ENCODE measurements at regions not wholly inside any gene's neighbourhood (a gene's known extent, or its start where the extent isn't known, plus 50 kb on each side); places are given as distances from the start of the nearest gene placed in this dataset.

GRCh38 chr15:35320158-35320780 lies 225.7 kb downstream of the DPH6 start:
- peak; percentile 85 for DNase-seq

DNA sequence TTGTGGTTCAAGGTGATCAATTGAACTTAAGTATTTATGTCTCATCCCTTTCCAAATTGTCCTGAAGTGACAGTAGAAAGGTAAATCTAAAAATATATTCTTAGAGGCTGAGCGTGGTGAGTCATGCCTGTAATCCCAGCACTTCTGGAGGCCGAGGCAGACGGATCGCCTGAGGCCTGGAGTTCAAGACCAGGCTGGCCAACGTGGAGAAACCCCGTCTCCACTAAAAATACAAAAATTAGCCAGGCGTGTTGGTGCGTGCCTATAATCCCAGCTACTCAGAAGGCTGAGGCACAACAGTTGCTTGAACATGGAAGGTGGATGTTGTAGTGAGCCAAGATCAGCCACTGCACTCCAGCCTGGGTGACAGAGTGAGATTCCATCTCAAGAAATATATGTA lies 226.6 kb downstream of the DPH6 start:
- peak; percentile 70 for DNase-seq

DNA sequence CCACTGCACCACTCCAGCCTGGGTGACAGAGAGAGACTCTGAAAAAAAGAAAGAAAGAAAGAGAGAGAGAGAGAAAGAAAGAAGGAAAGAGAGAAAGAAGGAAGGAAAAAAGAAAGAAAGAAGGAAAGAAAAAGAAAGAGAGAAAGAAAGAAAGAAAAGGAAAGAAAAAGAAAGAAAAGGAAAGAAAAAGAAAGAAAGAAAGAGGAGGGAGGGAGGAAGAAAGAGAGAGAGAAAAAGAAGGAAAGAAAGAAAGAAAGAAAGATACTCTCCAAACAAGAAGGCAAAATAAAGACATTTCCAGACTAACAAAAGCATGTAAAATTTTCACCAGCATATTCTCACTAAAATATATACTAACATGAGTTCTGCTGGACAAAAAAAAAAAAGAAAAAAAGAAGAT lies 228.7 kb downstream of the DPH6 start:
- no peak for DNase-seq

- peak; percentile 37 for DNase-seq
Measured at GRCh38 chr15:35312344-35312743, 227.2 kb upstream of the NANOGP8 start.

GRCh38 chr15:35311615-35312014 lies 226.5 kb upstream of the NANOGP8 start:
- no peak for DNase-seq

GRCh38 chr15:35309886-35310285 lies 224.8 kb upstream of the NANOGP8 start:
- DNase-seq = no peak

DNA sequence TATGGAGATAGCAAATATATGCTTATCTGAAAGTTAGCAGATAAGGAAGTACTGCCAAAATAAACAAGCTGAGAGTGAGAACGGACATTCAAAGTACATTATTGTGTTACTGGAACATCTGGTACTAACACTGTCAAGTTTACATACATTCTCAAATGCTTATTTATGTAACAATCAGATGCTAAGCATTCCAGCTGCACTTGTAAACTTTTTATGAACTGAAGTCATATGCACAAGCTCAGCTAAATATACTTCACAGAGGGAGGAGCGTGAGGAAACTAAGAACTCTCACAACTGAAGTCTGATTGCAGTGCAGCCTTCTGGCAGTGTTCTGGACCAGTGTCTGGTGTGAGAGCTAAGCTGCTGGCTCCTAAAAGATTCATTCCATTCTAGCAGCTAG lies 223.7 kb upstream of the NANOGP8 start:
- peak; percentile 81 for DNase-seq

- DNase-seq = no peak
Measured at GRCh38 chr15:35307676-35308075, 222.6 kb upstream of the NANOGP8 start.

GRCh38 chr15:35307026-35307425 lies 221.9 kb upstream of the NANOGP8 start:
- peak; percentile 82 for DNase-seq

DNA sequence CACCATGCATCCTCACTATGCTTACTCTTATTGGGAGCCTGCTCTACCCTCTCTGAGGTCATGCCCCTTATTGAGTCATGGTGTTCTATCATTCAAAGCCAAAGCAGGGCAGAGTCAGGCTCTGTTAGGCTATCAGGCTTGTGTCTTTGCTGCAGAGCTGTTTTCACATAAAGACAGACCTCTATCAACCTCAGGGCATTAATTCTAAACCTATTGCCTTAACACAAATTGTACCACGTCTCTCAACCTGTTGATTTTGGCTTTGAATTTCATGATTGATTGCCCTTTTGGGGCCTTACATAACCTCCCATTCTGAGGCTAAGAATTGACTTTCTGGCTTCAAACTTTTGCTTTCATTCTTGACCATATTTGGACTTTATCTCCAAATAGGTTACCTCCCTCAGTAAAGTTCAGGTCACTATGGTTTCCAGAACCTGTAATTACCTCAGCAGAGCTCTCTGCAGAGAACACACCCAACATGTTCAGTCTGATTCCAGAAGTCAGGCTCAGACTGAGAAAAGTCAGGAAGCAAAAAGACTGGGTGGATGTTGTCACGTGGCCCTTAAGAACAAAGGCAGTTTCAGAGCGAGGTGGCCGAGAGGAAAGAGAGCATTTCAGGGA lies 221.4 kb upstream of the NANOGP8 start:
- peak; percentile 97 for DNase-seq

- DNase-seq = peak; percentile 80
Measured at GRCh38 chr15:35305946-35306345, 220.9 kb upstream of the NANOGP8 start.

- no peak for DNase-seq
Measured at GRCh38 chr15:35305031-35305550, 220.0 kb upstream of the NANOGP8 start.

DNA sequence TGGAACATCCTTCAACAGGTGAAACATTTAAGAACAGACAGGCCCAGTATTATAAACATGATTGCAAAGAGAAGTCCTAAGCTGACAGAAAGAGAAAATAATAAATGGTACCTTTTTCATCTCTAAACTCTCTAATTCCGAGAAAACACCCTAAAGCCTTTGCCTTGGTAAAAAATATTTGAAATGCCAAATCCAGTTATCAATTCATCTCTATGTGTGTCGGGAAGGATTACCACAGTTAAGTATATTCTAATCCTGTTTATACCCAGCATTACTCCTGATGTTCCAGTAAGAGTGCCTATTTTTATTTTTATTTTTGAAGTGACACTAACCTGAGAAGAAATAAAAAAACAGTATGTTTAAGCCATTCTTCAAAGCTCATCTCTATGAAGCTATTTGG lies 219.3 kb upstream of the NANOGP8 start:
- no peak for DNase-seq

GRCh38 chr15:35302334-35302733 lies 217.2 kb upstream of the NANOGP8 start:
- DNase-seq = peak; percentile 75

DNA sequence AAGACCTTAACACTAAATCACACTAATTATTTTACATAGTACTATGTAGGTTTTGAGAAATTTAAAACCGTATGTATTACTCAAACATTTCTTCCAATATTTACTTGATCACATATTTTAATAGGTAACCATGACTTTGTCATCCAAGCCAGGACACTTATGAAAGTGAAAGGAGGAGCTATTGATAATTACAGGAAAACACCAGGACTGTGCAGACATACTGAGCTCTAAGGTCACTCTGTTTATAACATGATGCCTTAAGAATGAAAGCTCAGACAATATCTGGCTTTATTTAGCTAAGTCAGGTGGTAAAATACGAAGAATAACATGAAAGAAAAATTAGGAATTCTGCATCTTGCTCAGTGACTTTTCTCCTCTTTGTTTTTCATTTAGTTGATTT lies 216.0 kb upstream of the NANOGP8 start:
- DNase-seq = peak; percentile 9

- DNase-seq = no peak
Measured at GRCh38 chr15:35299059-35299735, 214.1 kb upstream of the NANOGP8 start.

DNA sequence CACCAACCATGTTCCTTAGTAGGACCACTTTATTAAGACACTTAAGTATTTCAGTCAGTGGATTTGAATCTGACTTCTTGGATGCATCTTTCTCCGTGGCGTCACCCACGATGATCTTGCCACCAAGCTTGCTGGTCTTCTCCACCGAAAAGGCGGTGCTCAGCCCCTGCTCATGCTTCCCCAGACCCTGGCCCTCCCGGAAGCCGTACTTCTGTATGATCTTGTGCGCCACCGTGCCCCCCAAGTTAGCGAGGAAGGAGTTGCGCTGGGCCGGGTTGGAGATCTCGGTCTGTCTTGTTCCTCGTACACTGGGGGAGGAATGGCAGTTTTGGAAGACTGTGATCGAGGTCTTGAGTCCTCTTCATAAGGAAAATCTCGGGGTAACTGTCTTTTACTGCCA lies 213.4 kb upstream of the NANOGP8 start:
- no peak for DNase-seq

DNA sequence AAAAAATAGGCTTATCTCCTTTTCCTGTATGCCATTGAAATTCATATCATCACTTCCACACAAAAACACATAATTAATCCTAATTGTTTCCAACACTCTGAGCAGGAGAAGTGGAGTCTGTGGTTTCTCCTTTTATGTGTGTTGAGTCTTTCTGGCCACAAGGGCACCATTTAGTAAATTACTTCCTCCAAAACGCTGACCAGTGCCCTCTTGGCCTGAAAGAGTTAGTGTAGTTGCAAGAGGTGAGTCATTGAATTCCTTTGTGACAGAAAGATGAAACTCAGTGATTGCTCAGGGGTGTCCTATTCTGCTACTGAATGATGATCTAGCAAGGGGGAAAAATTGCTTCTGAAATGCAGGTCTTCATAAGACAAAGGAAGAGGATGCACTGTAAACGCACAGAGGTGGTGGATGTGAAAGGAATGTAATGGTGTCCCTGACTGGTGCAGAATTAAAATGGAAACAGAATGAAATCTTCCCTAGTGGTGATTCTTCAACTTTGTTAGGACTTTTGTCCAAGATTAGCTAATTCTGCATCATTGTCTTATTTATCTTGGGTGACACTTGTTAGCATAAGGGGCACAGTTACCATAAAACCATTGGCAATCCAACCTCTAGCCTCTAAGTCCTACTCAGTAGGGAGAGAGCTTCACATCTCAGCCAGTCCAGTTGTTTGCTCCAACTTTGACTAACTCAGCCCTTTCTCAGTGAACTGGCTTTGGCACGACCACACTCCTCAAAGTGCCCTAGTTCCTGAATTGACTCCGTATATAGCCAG lies 208.4 kb upstream of the NANOGP8 start:
- DNase-seq = peak; percentile 63

GRCh38 chr15:35290301-35290721 lies 205.2 kb upstream of the NANOGP8 start:
- DNase-seq = peak; percentile 79

- peak; percentile 88 for DNase-seq
Measured at GRCh38 chr15:35289024-35289617, 204.0 kb upstream of the NANOGP8 start.

GRCh38 chr15:35288580-35288979 lies 203.5 kb upstream of the NANOGP8 start:
- peak; percentile 56 for DNase-seq

- DNase-seq = no peak
Measured at GRCh38 chr15:35286721-35287120, 201.6 kb upstream of the NANOGP8 start.

- DNase-seq = no peak
Measured at GRCh38 chr15:35282965-35283496, 197.9 kb upstream of the NANOGP8 start.

Measured in NCI-H69 (cell line).